DMS 273 treated with DMSO at 0.1 percent for 48 hours (cell line): ENCODE measurements at regions not wholly inside any gene's neighbourhood (a gene's known extent, or its start where the extent isn't known, plus 50 kb on each side); places are given as distances from the start of the nearest gene placed in this dataset.

ENCODE experiments used
- DNase-seq: peaks from one replicate; lab custom pipeline; 2025; lab: John Stamatoyannopoulos, UW

GRCh38 chr6:81694855-81695254 is 57.6 kb downstream of the TENT5A start:
- DNase-seq, result no peak

GRCh38 chr6:81694207-81694606 is 58.3 kb downstream of the TENT5A start:
- no peak for DNase-seq

GRCh38 chr6:81693266-81693665 is 59.2 kb downstream of the TENT5A start:
- no peak for DNase-seq

- no peak for DNase-seq
Observed at GRCh38 chr6:81690073-81690472, 62.4 kb downstream of the TENT5A start.

- no peak for DNase-seq
Observed at GRCh38 chr6:81689580-81689979, 62.9 kb downstream of the TENT5A start.

GRCh38 chr6:81683912-81684311 is 68.6 kb downstream of the TENT5A start:
- no peak for DNase-seq

- DNase-seq, result no peak
Observed at GRCh38 chr6:81682858-81683620, 69.4 kb downstream of the TENT5A start.

- DNase-seq, result no peak
Observed at GRCh38 chr6:81682235-81682795, 70.2 kb downstream of the TENT5A start.

- no peak for DNase-seq
Observed at GRCh38 chr6:81669445-81669844, 83.0 kb downstream of the TENT5A start.

- no peak for DNase-seq
Observed at GRCh38 chr6:81668615-81669047, 83.8 kb downstream of the TENT5A start.

- DNase-seq, result no peak
Observed at GRCh38 chr6:81666481-81666880, 86.0 kb downstream of the TENT5A start.

GRCh38 chr6:81656231-81656630 is 96.2 kb downstream of the TENT5A start:
- no peak for DNase-seq

GRCh38 chr6:81655696-81656095 is 96.8 kb downstream of the TENT5A start:
- no peak for DNase-seq

GRCh38 chr6:81648502-81648901 is 104.0 kb downstream of the TENT5A start:
- no peak for DNase-seq

- no peak for DNase-seq
Observed at GRCh38 chr6:81643156-81643555, 109.3 kb downstream of the TENT5A start.

- no peak for DNase-seq
Observed at GRCh38 chr6:81640891-81641290, 111.6 kb downstream of the TENT5A start.

- DNase-seq, result no peak
Observed at GRCh38 chr6:81640126-81640525, 112.4 kb downstream of the TENT5A start.

GRCh38 chr6:81638366-81638765 is 114.1 kb downstream of the TENT5A start:
- no peak for DNase-seq

GRCh38 chr6:81636930-81637568 is 115.4 kb downstream of the TENT5A start:
- DNase-seq, result no peak

GRCh38 chr6:81634155-81634880 is 118.2 kb downstream of the TENT5A start:
- DNase-seq, result no peak

- no peak for DNase-seq
Observed at GRCh38 chr6:81633391-81633790, 119.1 kb downstream of the TENT5A start.

GRCh38 chr6:81630719-81631118 is 121.8 kb downstream of the TENT5A start:
- no peak for DNase-seq

GRCh38 chr6:81625216-81625615 is 127.3 kb downstream of the TENT5A start:
- DNase-seq, result no peak
